ENCODE measurements at regions not wholly inside any gene's neighbourhood (a gene's known extent, or its start where the extent isn't known, plus 50 kb on each side); places are given as distances from the start of the nearest gene placed in this dataset.

GRCh38 chr2:13751955-13752354 is 880.6 kb upstream of the LRATD1 start:
- TF ChIP-seq POLR2A (IDR thresholded peaks at IDR 0.05) (no peak), CTCF (IDR thresholded peaks at IDR 0.05) (no peak)

Measured in heart left ventricle (tissue), 13 donors.